ENCODE measurements at regions not wholly inside any gene's neighbourhood (a gene's known extent, or its start where the extent isn't known, plus 50 kb on each side); places are given as distances from the start of the nearest gene placed in this dataset.

- peak; percentile 37 for DNase-seq (ENCODE audit: low spot score)
These were observed 534.7 kb downstream of the ANKRD50 start for GRCh38 chr4:124177647-124178425.

DNA sequence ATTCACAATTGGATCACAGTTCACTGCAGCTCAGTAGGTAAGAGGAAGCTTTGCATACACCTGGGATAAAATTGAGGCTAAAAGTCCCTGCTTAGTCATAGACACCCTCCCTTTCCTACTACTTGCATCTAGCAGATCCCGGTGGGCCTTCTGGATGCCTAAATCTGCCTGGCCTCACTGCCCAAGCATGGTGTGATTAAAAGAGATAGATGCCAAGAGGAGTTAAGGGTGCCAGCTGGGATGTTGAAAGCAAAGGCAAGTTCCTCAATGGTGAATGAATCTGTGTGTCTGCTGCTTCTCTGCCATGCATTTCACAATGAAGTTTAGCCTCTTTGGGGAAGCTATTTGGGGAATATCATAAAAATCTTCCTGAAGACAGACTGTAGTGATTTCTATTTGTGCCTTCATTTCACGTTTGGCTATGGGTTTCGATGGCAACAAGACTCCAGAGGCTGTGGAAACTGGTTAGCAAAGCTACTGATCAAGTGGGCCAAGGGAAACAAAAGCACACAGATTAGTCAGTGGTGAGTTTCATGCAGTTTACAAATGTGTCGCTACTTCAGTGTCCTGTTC, 534.0 kb downstream of the ANKRD50 start:
- peak; percentile 1 for DNase-seq (ENCODE audit: low spot score)

DNA sequence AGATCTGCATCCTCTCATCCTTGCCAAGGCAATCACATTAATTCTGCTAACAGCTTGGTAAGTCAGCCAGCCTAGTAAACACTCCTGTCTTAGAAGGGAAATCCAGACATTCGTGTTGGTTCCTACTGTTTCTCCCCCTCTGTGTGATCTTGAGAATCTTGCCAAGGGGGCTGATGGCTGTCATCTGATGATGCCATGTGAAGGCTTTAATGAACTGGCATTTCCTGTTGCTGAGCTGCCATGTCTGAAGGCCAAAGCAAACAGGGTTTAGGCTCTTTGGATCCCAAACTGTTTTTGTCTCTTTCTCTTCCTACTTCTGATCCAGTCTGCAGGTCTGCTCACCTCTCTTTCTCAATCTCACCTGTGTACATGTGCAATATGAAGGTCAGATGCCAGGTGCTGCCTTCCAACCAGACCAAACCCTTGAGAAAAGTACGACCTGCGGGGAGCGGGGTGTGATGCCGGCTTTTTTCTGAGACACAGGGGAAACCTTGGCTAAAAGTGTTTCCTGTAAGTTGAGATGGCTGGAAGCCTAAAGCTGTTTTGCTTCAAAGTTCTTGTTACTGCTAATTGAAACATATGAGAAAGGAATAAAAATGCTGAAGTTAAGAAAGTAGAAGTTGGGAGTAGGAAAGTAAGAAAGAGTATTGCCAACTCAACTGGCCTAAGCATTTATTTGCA, 532.9 kb downstream of the ANKRD50 start:
- DNase-seq (ENCODE audit: low spot score), result peak; percentile 5

- no peak for DNase-seq (ENCODE audit: low spot score)
These were observed 531.5 kb downstream of the ANKRD50 start for GRCh38 chr4:124181039-124181438.

- no peak for DNase-seq (ENCODE audit: low spot score)
These were observed 529.3 kb downstream of the ANKRD50 start for GRCh38 chr4:124183231-124183630.

DNA sequence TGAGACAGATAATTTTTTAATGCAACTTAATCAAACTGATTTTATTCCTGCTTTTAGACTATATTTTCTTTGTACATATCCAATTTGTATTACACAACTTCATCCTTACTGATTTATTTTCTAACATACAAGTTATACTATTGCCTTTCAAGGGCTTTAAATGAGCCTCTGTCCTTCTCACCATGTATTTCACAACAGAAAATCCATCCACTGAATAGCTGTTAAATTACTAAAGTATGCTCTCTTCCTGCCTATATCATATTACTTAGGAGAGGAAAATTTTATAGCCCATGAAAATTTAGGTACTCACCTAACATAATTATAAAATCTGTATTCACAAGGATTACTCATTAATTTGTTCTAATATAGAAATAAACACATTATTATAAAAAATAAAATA, 528.6 kb downstream of the ANKRD50 start:
- DNase-seq (ENCODE audit: low spot score), result no peak

DNA sequence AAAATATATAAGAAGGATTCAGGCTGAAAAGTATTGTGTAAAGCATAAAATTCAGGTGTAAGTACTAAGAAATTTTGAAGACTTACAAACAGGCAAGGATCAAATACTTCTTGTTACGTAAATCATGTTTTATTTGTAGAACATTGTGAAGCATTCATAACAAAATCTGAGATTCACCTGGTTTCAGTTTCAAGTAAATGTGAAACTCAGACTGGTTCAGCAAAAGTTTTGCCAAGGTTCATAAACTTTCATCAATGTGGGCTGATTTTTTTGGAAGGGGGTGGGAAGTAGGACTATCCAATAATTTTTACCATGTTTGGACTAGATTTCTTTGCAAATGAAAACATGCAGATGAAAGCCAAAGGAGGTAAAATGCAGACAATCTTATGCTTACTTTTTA, 527.7 kb downstream of the ANKRD50 start:
- no peak for DNase-seq (ENCODE audit: low spot score)

DNA sequence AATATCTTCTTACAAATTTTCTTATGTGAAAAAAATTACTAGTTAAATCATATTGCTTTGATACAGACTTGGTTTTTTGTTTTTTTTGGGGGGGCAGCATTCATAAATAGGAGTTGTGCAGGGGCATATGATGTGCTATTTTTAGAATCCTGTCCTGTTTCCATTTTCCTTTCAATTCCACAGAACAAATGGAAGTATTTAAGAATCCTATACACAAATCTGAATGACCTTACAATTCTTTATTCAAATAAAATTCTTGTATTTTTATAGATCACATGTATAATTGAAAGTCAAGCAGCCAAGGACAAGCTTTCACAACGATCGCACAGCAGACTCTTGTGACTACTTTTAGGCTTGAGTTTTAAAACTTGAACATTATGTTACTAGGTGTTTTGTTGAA, 523.9 kb downstream of the ANKRD50 start:
- no peak for DNase-seq (ENCODE audit: low spot score)

- no peak for DNase-seq (ENCODE audit: low spot score)
These were observed 523.0 kb downstream of the ANKRD50 start for GRCh38 chr4:124189545-124189944.

DNA sequence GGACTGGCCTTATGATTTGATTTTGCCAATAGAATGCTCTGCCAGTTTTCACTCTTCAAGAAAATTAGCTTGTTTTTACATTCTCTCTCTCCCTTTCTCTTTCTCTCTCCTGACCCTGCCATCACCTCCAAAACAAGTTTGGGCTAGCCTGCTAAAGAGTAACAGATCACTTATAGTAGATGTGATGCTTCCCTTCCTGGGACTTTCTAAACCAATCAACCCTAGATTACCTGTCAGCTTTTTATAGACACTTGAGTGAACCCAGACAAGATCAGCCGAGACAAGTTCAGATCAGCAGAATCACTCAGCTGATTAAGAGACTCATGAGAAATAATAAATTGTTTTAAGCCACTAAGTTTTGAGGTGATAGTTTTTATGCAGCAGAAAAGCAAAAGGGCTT, 521.2 kb downstream of the ANKRD50 start:
- DNase-seq (ENCODE audit: low spot score), result no peak

DNA sequence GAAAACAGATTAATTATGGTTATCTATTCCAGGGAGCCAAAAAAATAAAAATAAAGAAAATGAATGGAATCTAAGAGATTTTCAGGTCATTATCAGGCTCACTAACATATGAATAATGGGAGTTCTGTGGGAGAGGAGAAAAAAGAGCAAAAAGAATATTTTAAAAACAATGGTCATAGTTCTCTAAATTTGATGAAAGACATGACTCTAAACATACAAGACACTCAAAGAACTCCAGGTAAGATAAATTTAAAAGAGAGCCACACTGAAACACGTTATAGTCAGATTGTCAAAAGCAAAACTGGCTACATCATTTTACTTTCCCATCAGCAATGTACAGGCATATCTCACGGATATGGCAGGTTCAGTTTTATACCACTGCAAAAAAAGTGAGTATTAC, 520.0 kb downstream of the ANKRD50 start:
- no peak for DNase-seq (ENCODE audit: low spot score)

DNA sequence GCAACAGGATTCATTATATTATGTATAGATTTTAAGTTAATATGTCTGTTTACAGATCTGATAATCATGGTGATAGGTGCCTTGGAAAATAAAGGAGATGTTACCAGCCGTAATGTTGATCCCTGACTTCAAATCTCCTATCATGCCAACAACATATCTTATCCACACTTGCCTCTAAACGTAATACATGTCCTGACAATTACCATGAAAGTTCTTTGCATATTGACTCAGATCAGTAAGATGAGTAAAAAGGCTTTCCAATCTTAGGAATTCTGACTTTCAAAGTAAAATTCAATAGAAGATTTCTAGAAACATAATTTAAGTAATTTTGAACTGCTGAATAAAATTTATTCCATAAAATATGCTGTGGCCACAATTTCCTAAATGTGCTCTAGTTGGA, 513.3 kb downstream of the ANKRD50 start:
- no peak for DNase-seq (ENCODE audit: low spot score)

GRCh38 chr4:124199755-124200154, 512.8 kb downstream of the ANKRD50 start:
- DNase-seq (ENCODE audit: low spot score), result peak; percentile 66

GRCh38 chr4:124201636-124202035, 510.9 kb downstream of the ANKRD50 start:
- DNase-seq (ENCODE audit: low spot score), result no peak

- DNase-seq (ENCODE audit: low spot score), result no peak
These were observed 510.4 kb downstream of the ANKRD50 start for GRCh38 chr4:124202099-124202498.

GRCh38 chr4:124203613-124204238, 508.8 kb downstream of the ANKRD50 start:
- DNase-seq (ENCODE audit: low spot score), result peak; percentile 70

DNA sequence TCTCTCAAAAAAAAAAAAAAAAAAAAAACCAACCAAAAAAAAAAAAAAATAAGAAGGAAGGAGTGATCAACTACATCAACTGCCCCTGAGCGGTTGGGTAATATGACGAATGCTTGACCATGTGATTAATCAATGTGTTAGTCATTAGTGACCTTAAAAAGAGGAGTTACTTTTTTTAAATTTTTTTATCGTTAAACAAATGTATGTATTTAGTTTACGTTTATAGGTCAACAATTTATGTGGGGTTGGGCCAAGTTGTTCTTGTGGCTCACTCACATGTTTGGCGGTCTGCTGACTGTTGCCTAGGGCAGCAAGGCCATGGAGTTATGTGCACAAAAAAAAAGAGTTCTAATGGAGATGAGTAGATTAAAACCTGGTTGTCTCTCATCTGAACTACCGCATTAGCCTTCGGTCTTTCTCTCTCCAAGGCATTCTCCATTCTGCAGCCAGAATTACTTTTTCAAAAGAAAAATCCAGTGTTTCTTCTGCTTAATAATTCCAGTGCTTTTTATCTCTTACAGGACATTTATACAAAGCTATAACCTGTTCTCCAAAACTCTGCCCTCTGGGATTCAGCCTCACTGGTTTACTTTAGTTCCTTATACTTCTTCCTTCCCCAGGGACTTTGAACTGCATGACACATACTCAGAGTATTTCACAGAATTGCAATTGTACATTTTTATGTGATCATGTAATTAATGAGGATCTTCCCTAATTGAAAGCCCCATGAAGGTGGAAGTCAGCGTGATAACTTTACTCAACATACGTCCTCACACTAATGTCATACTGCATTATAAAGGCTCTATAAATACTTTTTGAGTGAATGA, 505.5 kb downstream of the ANKRD50 start:
- DNase-seq (ENCODE audit: low spot score), result peak; percentile 27

- no peak for DNase-seq (ENCODE audit: low spot score)
These were observed 503.3 kb downstream of the ANKRD50 start for GRCh38 chr4:124209211-124209610.

GRCh38 chr4:124209626-124210025, 502.9 kb downstream of the ANKRD50 start:
- no peak for DNase-seq (ENCODE audit: low spot score)

DNA sequence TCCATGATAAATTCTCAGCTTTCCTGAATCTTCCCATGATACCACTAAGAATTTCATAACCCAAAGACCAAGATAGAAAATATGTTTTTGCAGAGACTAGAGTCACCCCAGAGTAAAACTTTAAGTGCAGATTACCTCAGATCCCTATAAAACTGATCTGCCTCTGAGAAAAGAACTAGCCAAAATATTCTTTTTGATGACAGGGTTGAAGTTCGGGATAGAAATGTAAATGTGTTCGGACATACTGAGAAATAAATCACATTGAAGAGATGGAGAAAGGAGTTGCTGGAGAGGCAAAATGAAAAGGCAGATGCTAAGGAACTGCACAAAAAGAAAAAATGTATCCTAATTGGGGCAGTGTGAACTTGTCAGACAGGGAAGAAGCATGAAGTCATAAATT, 501.8 kb downstream of the ANKRD50 start:
- DNase-seq (ENCODE audit: low spot score), result no peak

- DNase-seq (ENCODE audit: low spot score), result no peak
These were observed 499.5 kb downstream of the ANKRD50 start for GRCh38 chr4:124212815-124213630.

Data from A172 (cell line).